HG03460 (cell line): ENCODE measurements at regions not wholly inside any gene's neighbourhood (a gene's known extent, or its start where the extent isn't known, plus 50 kb on each side); places are given as distances from the start of the nearest gene placed in this dataset.

Experiments
- ATAC-seq: cut with Tn5 transposase; IDR thresholded peaks from one replicate; pipeline ENCODE4 v1.9.1; 2021; ENCODE audit not compliant: unreplicated experiment

- ATAC-seq = no peak
Observed at GRCh38 chr1:68378296-68379084, 71.3 kb downstream of the RPE65 start.

DNA sequence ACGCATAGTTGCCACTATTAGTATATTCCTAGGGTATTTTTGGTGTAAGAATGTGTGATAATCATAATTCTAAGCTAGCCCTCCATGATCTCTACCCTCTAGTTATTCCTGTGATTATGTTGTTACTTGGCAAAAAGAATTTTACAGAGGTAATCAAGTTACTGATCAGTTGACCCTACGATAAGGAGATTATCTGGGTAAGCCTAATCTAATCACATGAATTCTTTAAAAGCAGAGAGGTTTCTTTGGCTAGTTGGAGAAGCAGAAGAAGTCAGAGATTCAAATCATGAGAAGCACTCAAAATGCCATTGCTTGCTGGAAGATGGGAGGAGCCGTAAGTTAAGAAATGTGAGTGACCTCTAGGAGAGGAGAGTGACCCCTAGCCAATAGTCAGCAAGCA lies 72.7 kb downstream of the RPE65 start:
- ATAC-seq = no peak

GRCh38 chr1:68376441-68376840 lies 73.3 kb downstream of the RPE65 start:
- ATAC-seq = no peak

DNA sequence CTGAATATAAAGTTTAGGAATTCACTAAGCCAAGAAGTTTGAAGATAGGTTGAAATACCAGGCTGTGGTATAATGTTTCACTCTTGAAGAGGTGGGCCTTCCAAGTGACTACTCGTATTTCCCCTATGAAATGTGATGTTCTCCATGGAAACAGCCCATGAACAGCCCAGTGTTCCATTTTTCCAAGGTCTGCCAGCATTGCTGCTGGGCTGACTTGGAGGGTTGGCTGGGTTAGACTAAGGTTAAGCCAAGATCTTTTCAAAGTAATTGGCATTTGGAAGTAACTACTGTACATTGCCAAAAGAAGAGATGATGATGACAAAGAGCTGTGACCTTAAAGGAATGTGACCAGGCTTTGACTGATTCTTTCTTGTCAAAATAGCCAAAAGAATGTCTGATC lies 73.8 kb downstream of the RPE65 start:
- ATAC-seq = no peak

DNA sequence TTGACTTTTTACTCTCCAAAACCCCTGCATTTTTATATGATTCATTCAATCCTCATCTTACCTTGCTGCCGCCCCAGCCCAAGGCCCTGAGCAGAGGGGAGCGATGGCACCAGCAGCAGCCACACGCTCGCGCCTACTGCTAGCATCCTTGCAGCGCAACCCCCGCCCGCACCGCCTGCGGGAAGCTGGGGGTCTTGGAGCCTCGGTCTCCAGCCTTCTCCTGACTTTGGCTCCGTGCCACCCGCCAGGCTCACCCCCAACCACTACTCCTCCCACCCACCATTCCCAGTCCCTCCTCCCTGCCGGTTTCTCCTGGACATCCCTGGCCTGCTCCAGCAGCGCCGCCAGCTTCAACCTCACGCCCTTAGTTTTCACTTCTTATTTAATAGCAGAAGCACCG lies 76.6 kb downstream of the RPE65 start:
- no peak for ATAC-seq

GRCh38 chr1:68372487-68372886 lies 77.3 kb downstream of the RPE65 start:
- no peak for ATAC-seq

DNA sequence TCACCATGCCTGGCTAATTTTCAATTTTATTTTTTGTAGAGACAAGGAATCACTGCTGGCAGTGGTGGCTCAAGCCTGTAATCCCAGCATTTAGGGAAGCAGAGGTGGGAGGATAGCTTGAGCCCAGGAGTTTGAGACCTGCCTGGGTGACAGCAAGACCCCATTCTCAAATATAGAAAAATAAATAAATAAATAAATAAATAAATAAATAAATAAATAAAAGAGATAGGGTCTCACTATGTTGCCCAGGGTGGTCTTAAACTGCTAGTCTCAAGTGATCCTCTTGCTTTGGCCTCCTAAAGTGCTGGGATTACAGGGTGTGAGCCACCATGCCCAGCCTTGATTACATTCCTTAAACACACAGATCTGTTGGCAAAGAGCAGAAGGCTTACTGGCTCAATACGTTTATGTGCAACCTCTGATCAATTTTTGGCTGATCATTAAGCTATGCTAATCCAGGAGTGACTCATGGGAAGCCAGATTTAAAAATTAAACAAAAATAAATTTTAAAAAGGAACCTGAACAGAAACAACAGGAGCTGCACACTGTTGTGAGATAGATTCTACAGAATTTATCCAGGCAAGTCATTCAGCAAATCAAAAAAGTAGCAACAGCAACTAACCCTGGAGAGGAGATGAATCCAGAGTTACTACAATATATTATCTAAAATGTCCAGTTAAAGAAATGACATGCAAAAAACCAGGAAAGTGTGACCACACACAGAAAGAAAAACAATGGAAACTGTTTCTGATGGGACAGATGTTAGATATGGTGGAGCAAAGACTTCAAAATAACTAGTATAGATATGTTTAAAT lies 79.4 kb downstream of the RPE65 start:
- no peak for ATAC-seq

DNA sequence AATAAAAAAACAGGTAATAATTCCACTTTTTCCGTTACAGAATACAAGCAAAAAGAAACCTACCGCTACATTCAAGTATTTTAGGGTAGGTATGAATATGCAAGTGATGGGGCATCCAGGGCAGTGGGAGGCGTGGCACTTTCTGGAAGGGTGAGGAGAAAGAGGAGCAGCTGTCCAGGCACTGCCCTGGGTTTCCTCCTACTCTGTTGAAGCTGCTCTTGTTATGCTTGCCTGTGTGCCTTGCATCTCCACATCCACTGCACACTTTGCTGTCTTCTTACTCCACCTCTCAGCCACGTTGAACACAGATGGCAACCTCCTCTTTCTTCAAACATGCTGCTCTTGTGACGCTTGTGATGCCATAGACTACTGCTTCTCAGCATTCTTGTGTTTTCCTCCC lies 83.2 kb downstream of the RPE65 start:
- no peak for ATAC-seq

DNA sequence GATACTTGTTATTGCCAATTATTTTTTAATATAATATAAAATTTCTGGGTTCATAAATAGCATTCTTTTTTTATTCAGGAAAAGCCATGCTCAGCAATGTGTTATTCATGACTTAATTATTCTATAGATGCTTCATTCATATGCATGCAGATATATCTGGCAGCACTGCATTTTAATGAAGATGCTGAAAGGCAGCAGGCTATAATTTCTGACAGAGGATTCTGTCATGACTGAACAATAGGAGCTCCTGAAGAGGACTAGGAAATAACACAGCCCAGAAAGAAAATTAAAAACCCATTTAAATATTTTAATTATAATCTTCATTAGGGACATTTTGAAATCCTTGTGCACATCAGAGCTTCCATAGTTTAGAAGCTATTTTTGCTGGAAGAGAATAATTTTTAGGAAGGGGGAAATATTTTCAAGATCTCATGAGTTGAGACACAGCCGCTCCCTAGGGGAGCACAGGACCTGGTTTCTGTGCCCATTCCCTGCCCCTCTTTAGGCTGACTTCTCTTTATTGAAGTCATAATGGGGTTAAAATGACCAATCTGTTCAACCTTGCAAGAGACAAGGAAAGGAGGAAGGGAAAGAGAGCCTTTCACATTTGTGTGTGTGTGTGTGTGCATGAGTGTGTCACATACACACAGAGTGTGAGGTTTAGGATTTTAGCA lies 83.9 kb downstream of the RPE65 start:
- ATAC-seq = no peak

DNA sequence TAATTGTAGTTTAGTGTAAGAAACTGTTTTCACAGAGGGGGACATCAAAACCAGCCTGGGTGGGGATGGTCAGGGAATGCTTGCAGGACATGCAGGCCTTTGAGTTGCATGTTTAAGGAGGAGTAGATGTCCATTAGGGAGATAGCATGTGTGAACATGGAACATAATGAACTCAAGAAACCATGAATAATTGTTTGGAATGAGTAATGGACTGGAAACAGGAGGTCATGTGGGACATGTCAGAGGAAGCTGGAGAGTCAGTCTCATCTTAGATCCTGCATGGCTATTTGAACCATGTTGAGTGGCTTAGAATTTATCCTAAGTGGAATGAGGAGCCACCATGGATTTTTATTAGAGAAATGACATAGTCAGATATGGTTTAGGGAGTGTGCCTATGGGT lies 86.4 kb downstream of the RPE65 start:
- ATAC-seq = no peak

GRCh38 chr1:68361346-68361910 lies 88.3 kb downstream of the RPE65 start:
- no peak for ATAC-seq

GRCh38 chr1:68359045-68359444 lies 90.7 kb downstream of the RPE65 start:
- no peak for ATAC-seq

DNA sequence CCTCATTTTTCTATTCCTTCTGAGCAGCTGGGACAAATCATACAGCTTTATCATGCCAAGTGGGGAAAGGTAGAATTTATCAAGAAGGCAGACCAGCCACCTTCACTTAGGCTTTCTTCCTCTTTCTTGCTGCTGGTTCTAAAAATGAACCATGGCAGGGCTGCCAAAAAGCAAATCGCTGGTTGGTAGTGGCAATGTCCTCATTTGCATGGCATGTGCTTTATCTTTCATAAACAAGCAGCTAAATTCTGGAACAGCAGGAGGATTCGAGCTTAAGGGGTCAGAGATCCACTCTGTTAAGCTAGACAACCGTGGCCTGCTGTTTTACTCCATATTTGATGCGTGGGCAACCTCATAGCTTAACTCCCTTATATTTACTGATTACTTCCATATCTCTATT lies 91.3 kb downstream of the RPE65 start:
- ATAC-seq = no peak

GRCh38 chr1:68355614-68356013 lies 94.1 kb downstream of the RPE65 start:
- no peak for ATAC-seq

DNA sequence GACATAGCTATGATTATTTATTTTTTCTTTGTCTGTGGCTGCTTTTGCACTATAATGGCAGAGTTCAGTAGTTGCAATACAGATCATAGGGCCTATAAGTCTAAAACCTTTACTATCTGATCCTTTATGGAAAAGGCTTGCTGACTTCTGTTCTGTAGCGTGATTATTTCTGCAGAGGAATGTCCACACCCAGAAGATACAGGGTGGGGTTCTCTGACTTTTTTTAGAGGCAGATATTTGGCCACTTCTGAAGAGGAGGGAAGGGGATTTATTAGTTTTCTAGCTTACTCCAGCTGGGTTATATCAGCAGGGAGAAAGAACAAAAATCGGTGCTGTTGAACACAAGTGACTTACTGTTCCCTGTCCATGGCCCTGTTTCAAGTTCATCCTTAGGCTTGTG lies 97.6 kb downstream of the RPE65 start:
- ATAC-seq = no peak

DNA sequence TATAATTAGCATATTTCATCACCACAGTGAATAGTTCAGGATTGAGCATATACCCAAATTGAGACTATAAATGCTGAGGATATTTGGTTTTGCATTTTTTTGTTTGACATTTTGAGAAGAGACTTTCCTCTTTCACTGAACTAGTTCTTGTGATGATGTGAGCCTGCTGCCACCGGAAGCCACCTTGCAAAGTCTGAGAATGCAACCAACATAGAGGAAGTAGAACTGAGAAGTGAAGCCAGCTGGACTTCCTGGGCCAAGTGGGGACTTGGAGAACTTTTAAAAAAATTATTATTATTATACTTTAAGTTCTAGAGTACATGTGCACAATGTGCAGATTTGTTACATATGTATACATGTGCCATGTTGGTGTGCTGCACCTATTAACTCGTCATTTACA lies 102.3 kb downstream of the RPE65 start:
- peak; percentile 97 for ATAC-seq

DNA sequence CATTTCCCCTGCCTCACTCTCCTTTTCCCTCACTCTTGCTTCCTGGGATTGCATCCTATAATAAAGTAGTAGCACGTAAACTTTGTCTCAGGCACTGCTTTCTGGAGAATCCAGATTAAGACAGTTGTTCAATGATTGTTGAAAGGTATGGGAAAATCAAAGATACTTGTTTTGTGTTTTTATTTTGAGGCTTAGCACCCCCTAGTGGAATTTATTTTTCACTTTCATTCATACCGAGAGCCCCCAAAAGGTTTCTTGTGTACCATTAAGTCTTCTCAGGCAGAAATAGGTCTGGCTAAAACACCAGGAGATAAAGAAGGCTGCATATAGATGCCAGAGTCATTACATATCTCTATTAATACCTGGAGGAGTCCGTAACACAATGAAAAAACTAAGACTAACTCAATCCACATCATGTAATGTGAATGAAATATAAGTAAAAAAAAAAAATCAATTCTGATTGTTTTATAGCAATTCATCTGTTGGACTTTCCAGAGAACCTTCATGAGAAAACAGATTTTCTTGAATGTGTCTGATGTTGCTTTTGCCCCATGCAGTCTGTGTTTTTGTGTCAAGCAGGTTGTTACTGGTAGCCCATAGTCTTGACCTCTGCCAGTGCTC lies 103.5 kb downstream of the RPE65 start:
- no peak for ATAC-seq

- no peak for ATAC-seq
Observed at GRCh38 chr1:68344208-68344607, 105.5 kb downstream of the RPE65 start.

GRCh38 chr1:68340951-68341350 lies 108.6 kb upstream of the WLS start:
- no peak for ATAC-seq

DNA sequence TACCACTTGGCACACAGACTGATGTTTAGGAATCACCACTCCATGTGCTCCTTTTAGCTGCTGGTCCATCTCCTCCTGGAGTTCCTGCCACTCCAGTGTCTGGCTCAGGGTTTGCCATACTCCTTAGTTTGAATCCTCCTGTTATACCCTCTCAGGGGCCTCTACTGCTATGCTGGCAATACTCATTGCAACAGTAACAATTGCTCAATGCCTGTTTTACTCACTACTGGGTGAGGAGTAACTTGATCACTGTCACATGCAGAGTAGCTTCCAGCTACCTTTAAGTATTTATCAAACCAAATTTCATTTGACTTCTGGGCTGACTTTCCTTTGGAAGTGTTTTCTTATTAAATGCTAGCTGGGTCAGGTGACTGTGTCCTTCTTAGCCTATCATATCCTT lies 107.2 kb upstream of the WLS start:
- no peak for ATAC-seq

DNA sequence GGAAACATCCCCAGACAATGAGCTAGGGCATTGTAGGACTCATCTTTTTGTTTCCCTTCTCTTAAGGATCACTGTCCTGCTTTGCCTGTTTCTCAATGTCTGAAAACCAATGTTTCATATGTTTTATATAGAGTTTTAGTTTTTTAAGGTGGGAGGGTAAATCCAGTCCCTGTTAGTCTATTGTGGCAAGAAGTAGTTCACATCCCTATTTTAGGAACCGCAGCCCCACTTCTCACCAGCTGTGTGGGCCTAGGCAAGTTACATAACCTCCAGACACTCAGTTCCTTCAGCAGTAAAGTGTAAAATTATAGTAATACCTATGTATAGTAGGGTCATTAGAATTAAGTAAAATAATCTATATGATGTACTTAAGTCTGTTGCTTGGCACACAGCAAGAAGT lies 105.8 kb upstream of the WLS start:
- ATAC-seq = no peak
